ENCODE measurements at regions not wholly inside any gene's neighbourhood (a gene's known extent, or its start where the extent isn't known, plus 50 kb on each side); places are given as distances from the start of the nearest gene placed in this dataset.

DNA sequence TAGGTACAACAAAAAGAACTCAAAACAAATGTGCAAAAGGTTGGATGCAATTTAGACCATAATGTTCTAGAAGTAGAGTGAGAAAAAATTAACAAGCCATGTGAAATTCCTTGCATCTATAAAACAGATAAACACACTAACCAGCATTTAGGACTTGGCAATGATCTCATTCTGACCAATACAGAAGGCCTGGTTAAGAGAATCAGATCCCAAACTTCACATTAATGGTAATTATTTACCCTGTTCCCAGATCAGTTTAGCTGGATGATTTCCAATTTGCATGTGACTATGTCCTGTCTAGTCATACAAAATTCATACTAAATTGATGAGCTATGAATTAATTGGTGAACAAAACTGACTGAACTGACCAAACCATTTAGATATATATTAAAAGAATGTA, 98.4 kb upstream of the FIGN start:
- TF ChIP-seq, protein P1, sequence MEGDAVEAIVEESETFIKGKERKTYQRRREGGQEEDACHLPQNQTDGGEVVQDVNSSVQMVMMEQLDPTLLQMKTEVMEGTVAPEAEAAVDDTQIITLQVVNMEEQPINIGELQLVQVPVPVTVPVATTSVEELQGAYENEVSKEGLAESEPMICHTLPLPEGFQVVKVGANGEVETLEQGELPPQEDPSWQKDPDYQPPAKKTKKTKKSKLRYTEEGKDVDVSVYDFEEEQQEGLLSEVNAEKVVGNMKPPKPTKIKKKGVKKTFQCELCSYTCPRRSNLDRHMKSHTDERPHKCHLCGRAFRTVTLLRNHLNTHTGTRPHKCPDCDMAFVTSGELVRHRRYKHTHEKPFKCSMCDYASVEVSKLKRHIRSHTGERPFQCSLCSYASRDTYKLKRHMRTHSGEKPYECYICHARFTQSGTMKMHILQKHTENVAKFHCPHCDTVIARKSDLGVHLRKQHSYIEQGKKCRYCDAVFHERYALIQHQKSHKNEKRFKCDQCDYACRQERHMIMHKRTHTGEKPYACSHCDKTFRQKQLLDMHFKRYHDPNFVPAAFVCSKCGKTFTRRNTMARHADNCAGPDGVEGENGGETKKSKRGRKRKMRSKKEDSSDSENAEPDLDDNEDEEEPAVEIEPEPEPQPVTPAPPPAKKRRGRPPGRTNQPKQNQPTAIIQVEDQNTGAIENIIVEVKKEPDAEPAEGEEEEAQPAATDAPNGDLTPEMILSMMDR (IDR thresholded peaks at IDR 0.05; ENCODE audit: control insufficient read depth, insufficient read depth, low read depth, low read length, missing control alignments) = no peak
- H3K4me3 ChIP-seq (ENCODE audit: control insufficient read depth, low read depth, low read length) = no peak overlapping the region

DNA sequence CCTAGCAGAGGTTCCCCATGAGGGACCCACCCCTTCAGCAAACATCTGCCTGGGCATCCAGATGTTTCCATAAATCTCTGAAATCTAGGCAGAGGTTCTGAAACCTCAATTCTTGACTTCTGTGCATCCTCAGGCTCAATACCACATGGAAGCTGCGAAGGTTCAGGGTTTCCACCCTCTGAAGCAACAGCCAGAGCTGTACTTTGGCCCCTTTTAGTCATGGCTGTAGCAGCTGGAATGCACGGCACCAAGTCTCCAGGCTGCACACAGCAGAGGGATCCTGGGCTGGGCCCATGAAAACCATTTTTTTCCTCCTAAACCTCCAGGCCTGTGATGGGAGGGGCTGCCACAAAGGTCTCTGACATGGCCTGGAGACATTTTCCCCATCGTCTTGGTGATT, 93.0 kb upstream of the FIGN start:
- TF ChIP-seq, protein P1 (IDR thresholded peaks at IDR 0.05; ENCODE audit: control insufficient read depth, insufficient read depth, low read depth, low read length, missing control alignments) = no peak
- no peak overlapping the region for H3K4me3 ChIP-seq (ENCODE audit: control insufficient read depth, low read depth, low read length)
- no peak for DNase-seq (ENCODE audit: low read depth)

More for the DNA sequence above, 98.4 kb upstream of the FIGN start:
- DNase-seq (ENCODE audit: low read depth) = no peak

DNA sequence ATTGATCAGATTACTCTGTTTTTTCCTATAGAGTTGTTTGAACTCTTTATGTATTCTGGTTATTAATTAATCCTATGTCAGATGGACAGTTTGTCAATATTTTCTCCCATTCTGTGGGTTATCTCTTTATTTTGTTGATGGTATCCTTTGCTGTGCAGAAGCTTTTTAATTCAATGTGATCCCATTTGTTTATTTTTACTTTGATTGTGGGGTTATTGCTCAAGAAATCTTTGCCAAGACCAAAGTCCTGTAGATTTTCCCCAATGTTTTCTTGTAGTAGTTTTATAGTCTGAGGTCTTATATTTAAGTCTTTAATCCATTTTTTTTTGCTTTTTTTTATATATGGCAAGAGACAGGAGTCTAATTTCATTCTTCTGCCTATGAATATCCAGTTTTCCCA, 86.2 kb upstream of the FIGN start:
- H3K4me3 ChIP-seq (ENCODE audit: control insufficient read depth, low read depth, low read length) = no peak overlapping the region
- TF ChIP-seq, protein P1 (IDR thresholded peaks at IDR 0.05; ENCODE audit: control insufficient read depth, insufficient read depth, low read depth, low read length, missing control alignments) = no peak
- no peak for DNase-seq (ENCODE audit: low read depth)

DNA sequence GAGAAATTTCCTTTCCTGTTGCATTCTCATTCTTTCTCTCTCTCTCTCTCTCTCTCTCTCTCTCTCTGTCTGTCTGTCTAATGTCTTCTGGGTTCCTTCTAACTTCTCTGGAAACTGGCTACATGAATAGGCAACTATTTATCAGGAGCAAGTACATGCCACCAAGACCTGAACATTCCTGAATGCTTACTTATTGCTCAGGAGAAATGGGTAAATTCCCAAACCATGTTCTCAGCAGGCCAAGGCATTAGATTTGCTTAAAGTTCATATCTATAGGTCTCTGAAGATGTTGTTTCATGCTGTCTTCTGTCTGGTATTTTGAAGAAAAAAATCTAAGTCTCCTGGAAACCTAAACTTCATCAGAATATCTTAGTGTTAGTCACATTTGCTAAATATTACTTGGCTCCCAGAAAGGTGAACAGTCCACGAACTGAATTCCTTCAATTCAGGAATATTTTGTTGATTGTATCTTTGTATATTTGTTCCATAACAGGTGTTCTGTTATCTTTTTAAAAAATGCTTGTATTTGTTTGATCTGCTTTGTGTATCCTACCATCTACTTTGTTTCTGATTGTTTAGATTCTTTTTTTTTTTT, 77.2 kb upstream of the FIGN start:
- H3K4me3 ChIP-seq (ENCODE audit: control insufficient read depth, low read depth, low read length) = no peak overlapping the region
- TF ChIP-seq, protein P1 (IDR thresholded peaks at IDR 0.05; ENCODE audit: control insufficient read depth, insufficient read depth, low read depth, low read length, missing control alignments) = no peak
- DNase-seq (ENCODE audit: low read depth) = no peak

DNA sequence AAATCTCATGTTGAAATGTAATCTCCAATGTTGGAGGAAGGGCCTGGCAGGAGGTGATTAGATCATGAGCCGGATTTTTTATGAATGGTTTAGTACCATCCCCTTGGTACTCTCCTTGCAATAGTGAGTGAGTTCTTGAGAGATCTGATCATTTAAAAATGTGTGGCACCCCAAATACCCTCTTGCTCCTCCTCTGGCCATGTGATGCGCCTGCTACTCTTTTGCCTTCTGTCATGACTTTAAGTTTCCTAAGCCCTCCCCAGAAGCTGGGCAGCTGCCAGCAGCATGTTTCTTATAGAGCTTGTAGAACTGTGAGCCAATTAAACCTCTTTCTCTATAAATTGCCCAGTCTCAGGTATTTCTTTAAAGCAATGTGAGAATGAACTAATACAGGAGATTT, 72.6 kb upstream of the FIGN start:
- TF ChIP-seq, protein P1 (IDR thresholded peaks at IDR 0.05; ENCODE audit: control insufficient read depth, insufficient read depth, low read depth, low read length, missing control alignments) = no peak
- DNase-seq (ENCODE audit: low read depth) = no peak

DNA sequence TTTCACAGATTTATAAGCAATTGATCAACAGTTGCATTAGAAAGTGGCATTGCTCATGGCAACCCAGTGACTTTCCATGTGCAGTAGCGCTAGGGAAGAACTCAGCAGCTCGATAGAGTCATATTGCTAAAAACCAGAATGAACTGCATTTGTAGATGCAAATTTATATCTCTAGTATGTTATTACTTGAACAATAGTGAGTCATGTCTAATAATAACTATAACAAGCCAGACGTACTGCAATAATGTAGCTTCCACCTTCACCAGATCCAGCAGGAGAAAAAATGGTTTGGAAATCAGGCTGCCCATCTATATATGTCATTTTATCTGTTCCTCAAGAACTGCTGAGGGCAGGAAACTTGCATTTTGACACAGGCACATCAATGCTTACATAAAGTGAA, 66.5 kb upstream of the FIGN start:
- no peak for DNase-seq (ENCODE audit: low read depth)
- TF ChIP-seq, protein P1 (IDR thresholded peaks at IDR 0.05; ENCODE audit: control insufficient read depth, insufficient read depth, low read depth, low read length, missing control alignments) = no peak
- H3K4me3 ChIP-seq (ENCODE audit: control insufficient read depth, low read depth, low read length) = no peak overlapping the region

More for the DNA sequence above, 72.6 kb upstream of the FIGN start:
- H3K4me3 ChIP-seq (ENCODE audit: control insufficient read depth, low read depth, low read length) = no peak overlapping the region

DNA sequence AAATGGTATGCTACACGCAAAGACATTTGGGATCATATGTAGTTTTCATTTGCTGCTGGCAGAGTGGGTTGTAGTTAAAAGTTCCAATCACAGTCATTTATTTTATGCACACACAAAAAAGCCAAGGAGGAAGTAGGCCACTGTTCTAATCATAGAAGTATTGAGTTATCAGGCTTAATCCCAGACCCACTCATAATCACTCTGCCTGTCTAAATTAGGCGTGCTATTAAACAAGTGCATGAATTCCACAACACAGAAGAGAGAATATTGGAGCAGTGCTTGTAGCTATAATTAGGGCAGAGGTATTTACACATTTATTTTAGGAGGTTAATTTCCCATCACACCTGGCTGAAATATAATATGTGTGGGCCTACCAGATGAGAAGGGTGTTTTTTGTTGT, 65.7 kb upstream of the FIGN start:
- no peak for DNase-seq (ENCODE audit: low read depth)
- TF ChIP-seq, protein P1 (IDR thresholded peaks at IDR 0.05; ENCODE audit: control insufficient read depth, insufficient read depth, low read depth, low read length, missing control alignments) = no peak
- no peak overlapping the region for H3K4me3 ChIP-seq (ENCODE audit: control insufficient read depth, low read depth, low read length)
